ENCODE measurements at regions not wholly inside any gene's neighbourhood (a gene's known extent, or its start where the extent isn't known, plus 50 kb on each side); places are given as distances from the start of the nearest gene placed in this dataset.

DNA sequence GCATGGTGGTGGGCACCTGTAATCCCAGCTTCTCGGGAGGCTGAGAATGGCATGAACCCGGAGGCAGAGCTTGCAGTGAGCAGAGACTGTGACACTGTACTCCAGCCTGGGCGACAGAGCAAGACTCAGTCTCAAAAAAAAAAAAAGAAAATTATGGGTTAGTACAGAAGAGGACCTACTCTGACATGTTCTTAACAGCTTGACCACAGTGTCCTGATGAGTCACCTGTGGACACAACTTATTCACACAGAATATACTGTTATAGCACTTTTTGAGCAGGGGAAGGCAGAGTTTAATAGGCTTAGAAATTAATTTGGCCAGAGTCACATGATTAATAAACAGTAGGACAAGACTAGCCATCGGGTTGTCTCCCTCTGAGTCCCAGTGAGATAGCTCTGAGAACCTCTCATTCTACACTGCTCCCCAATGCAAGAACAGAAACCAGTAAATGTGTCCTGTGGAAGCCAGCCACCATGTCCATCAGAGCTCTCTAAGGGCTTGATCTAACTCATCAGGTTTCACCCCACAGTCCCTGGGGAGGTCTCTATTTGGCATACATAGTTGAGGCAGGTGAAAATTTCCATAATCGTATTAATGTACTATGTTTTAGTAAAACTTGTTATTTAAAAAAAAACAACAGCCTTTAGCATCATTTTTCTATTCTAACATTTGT is 1077.9 kb upstream of the C9orf72 start:
- H3K27ac Mint-ChIP-seq, result no peak overlapping the region
- H3K4me3 Mint-ChIP-seq, result no peak overlapping the region
- H3K36me3 Mint-ChIP-seq (ENCODE audit: low read depth), result no peaks in the 10 kb centered on the region
- no peaks in the 10 kb centered on the region for H3K27me3 Mint-ChIP-seq
- ChIA-PET POLR2A (no interaction called here), CTCF (no interaction called here)
- H3K4me1 Mint-ChIP-seq, result no peaks in the 10 kb centered on the region
- no peaks in the 10 kb centered on the region for H3K9me3 Mint-ChIP-seq
- DNase-seq, result no peak

DNA sequence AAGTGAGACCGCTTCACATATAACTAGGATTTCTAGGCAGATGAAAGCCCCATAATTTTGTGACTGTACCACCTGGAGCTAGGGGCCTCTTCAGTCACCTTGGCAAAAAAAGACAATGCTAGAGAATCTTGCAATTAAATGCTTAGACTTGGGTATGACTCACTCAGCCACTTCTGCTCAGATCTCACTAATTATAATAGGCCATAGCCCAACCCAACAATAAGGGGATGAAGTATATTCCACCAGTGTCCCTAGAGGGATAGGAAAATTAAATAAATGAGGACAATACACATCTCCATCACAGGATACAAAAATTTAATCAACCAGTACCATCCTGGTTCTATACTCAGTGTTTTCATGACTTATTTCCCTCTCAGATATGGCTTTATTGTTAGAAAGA is 1079.9 kb upstream of the C9orf72 start:
- no peaks in the 10 kb centered on the region for H3K27me3 Mint-ChIP-seq

DNA sequence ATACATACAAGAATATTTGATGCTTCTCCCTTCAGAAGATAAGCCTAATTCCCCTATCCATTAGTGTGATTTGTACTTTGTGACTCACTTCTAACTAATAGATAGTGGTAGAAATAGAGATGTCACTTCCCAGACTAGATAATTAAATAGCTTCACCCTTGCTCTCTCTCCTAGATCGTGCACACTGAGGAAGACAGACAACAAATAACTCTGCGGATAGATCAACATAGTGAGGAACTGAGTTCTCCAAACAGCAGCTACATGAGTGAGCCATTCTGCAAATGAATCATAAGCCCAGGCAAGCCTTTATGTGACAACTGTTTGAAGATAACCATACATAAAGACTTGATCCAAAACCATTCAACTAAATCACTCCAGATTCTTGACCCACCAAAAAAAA is 1083.4 kb upstream of the C9orf72 start:
- H3K4me1 Mint-ChIP-seq, result no peaks in the 10 kb centered on the region
- no peaks in the 10 kb centered on the region for H3K36me3 Mint-ChIP-seq (ENCODE audit: low read depth)
- CTCF ChIA-PET, result no interaction called here
- POLR2A ChIA-PET, result no interaction called here
- H3K27me3 Mint-ChIP-seq, result no peaks in the 10 kb centered on the region
- no peak for DNase-seq
- H3K4me3 Mint-ChIP-seq, result no peak overlapping the region
- peaks cover 2% of the 10 kb centered on the region for H3K9me3 Mint-ChIP-seq
- no peak overlapping the region for H3K27ac Mint-ChIP-seq

More for the DNA sequence above, 1079.9 kb upstream of the C9orf72 start:
- no peak for DNase-seq
- Mint-ChIP-seq H3K4me3 (no peak overlapping the region), H3K4me1 (no peaks in the 10 kb centered on the region), H3K9me3 (peaks cover 2% of the 10 kb centered on the region), H3K36me3 (ENCODE audit: low read depth) (no peaks in the 10 kb centered on the region), H3K27ac (no peak overlapping the region)
- POLR2A ChIA-PET, result no interaction called here
- CTCF ChIA-PET, result no interaction called here

DNA sequence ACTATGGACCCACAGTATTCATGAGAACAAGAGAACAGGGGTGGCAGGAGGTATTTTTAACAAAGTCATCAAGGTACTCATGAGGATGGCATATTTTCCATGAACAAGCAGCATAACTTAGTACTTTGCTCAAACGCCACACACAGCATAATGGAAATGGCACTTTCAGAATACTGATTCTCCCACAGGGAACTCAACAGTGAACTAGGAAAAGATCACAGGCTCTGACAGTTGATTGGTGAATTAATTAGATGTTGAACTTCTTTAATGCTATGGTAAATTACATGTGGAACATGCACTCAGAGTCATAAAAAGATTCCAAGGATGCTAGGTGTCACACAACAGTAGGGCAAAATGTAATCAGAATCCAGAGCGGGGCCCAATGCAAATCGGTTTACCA is 1088.6 kb upstream of the C9orf72 start:
- Mint-ChIP-seq H3K4me3 (no peak overlapping the region), H3K9me3 (no peaks in the 10 kb centered on the region), H3K27me3 (no peaks in the 10 kb centered on the region), H3K36me3 (ENCODE audit: low read depth) (no peaks in the 10 kb centered on the region), H3K27ac (no peak overlapping the region), H3K4me1 (no peaks in the 10 kb centered on the region)
- POLR2A ChIA-PET, result no interaction called here
- CTCF ChIA-PET, result no interaction called here
- DNase-seq, result no peak

DNA sequence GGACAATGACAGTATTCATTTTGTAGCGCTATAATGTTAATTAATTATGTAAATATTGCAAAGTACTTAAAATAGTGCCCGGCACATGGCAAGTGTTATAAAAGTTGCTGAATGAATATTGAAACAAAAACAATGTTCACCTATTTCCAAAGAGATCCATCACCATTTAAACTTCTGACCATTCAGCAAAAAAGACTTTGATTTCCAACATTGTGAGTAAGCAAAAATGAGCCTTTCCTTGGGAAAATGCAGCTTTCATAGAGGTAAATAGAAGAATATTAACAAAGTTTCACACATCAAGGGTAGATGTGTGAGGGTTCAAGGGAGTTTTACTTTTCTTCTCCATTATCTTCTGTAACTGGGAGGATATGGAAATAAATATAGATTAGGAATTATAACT is 1089.4 kb upstream of the C9orf72 start:
- Mint-ChIP-seq H3K27me3 (no peaks in the 10 kb centered on the region), H3K27ac (no peak overlapping the region), H3K4me1 (no peaks in the 10 kb centered on the region), H3K9me3 (no peaks in the 10 kb centered on the region), H3K36me3 (ENCODE audit: low read depth) (no peaks in the 10 kb centered on the region), H3K4me3 (no peak overlapping the region)
- POLR2A ChIA-PET, result no interaction called here
- CTCF ChIA-PET, result no interaction called here
- DNase-seq, result no peak

DNA sequence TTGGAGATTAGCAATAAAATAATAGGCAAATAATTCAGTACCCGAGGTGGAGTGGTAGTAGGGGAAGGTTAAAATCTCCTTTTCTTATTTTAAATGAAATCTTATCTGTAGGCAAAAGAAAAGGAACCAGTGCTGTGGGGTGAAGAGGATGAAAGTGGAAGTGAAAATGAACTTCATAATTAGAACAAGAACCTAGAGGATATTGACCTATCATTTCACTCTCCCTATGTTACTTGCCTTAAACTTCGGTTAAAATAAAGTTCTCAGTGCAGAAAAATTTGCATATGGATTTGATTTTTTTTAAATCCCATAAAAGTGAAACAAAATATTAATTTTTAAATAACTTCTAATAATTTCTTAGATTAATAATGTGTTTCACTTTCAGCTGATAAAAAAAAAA is 1094.9 kb upstream of the C9orf72 start:
- ChIA-PET POLR2A (no interaction called here), CTCF (no interaction called here)
- Mint-ChIP-seq H3K9me3 (no peaks in the 10 kb centered on the region), H3K4me3 (no peak overlapping the region), H3K4me1 (no peaks in the 10 kb centered on the region), H3K27me3 (no peaks in the 10 kb centered on the region), H3K36me3 (ENCODE audit: low read depth) (no peaks in the 10 kb centered on the region), H3K27ac (no peak overlapping the region)
- no peak for DNase-seq

- H3K27me3 Mint-ChIP-seq, result no peaks in the 10 kb centered on the region
- H3K27ac Mint-ChIP-seq, result no peak overlapping the region
- H3K4me1 Mint-ChIP-seq, result no peaks in the 10 kb centered on the region
- H3K4me3 Mint-ChIP-seq, result no peak overlapping the region
- ChIA-PET POLR2A (no interaction called here), CTCF (no interaction called here)
- DNase-seq, result no peak
- no peaks in the 10 kb centered on the region for H3K36me3 Mint-ChIP-seq (ENCODE audit: low read depth)
- H3K9me3 Mint-ChIP-seq, result no peaks in the 10 kb centered on the region
Observed at GRCh38 chr9:28671000-28671399, 1097.7 kb upstream of the C9orf72 start.

GRCh38 chr9:28678097-28678496 is 1104.8 kb upstream of the C9orf72 start:
- Mint-ChIP-seq H3K4me1 (no peaks in the 10 kb centered on the region), H3K27me3 (no peaks in the 10 kb centered on the region), H3K27ac (no peak overlapping the region), H3K4me3 (no peak overlapping the region), H3K9me3 (no peaks in the 10 kb centered on the region), H3K36me3 (ENCODE audit: low read depth) (no peaks in the 10 kb centered on the region)
- DNase-seq, result no peak
- ChIA-PET CTCF (no interaction called here), POLR2A (no interaction called here)

- H3K36me3 Mint-ChIP-seq (ENCODE audit: low read depth), result no peaks in the 10 kb centered on the region
- DNase-seq, result no peak
- H3K4me3 Mint-ChIP-seq, result no peak overlapping the region
- no peak overlapping the region for H3K27ac Mint-ChIP-seq
- ChIA-PET CTCF (no interaction called here), POLR2A (no interaction called here)
- peaks cover 2% of the 10 kb centered on the region for H3K9me3 Mint-ChIP-seq
- H3K27me3 Mint-ChIP-seq, result no peaks in the 10 kb centered on the region
- no peaks in the 10 kb centered on the region for H3K4me1 Mint-ChIP-seq
Observed at GRCh38 chr9:28688172-28688571, 1114.9 kb upstream of the C9orf72 start.

GRCh38 chr9:28692012-28692411 is 1118.7 kb upstream of the C9orf72 start:
- POLR2A ChIA-PET, result no interaction called here
- no peaks in the 10 kb centered on the region for H3K36me3 Mint-ChIP-seq (ENCODE audit: low read depth)
- no peak overlapping the region for H3K27ac Mint-ChIP-seq
- no peak for DNase-seq
- CTCF ChIA-PET, result no interaction called here
- peaks cover 2% of the 10 kb centered on the region for H3K9me3 Mint-ChIP-seq
- H3K4me1 Mint-ChIP-seq, result no peaks in the 10 kb centered on the region
- no peaks in the 10 kb centered on the region for H3K27me3 Mint-ChIP-seq
- H3K4me3 Mint-ChIP-seq, result no peak overlapping the region

DNA sequence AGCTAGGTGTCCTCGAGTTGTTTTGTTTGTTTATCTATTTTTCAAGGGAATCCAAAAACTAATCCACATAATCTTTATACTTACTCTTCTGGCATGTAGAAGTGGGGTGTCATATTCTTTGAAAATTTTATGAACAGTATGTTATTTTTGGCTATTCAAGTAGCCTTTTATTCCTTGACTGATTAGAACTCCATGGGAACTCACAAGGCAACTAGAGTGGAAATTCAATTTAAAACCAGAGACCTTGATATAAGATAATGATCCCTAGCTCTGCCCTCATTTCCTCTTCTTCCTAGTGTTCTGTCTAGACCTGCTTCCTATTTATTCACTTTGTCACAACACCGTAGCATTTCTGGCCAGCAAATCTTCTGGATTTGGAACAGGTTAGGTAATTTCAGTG is 1123.7 kb upstream of the C9orf72 start:
- no peaks in the 10 kb centered on the region for H3K27me3 Mint-ChIP-seq
- DNase-seq, result no peak
- H3K36me3 Mint-ChIP-seq (ENCODE audit: low read depth), result no peaks in the 10 kb centered on the region
- no peak overlapping the region for H3K27ac Mint-ChIP-seq
- H3K4me3 Mint-ChIP-seq, result no peak overlapping the region
- peaks cover 12% of the 10 kb centered on the region for H3K9me3 Mint-ChIP-seq
- ChIA-PET POLR2A (no interaction called here), CTCF (no interaction called here)
- no peaks in the 10 kb centered on the region for H3K4me1 Mint-ChIP-seq

DNA sequence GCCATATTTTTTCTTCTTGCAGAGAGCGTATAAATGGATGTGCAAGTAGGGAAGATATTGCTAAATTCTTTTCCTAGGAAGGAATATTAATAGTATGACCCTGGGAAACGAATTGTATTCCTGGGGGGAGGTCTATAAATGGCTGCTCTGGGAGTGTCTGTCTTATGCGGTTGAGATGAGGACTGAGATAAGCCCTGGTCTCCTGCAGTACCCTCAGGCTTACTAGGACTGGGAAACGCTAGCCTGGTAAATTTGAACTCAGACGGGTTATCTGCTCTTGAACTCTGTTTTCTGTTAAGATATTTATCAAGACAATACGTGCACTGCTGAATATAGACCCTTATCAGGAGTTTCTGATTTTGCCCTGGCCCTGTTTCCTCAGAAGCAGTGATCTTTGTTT is 1126.4 kb upstream of the C9orf72 start:
- Mint-ChIP-seq H3K27me3 (no peaks in the 10 kb centered on the region), H3K4me1 (no peaks in the 10 kb centered on the region), H3K27ac (no peak overlapping the region), H3K36me3 (ENCODE audit: low read depth) (no peaks in the 10 kb centered on the region), H3K9me3 (peaks cover 16% of the 10 kb centered on the region), H3K4me3 (no peak overlapping the region)
- POLR2A ChIA-PET, result no interaction called here
- CTCF ChIA-PET, result no interaction called here
- no peak for DNase-seq

- Mint-ChIP-seq H3K27ac (no peak overlapping the region), H3K4me3 (no peak overlapping the region), H3K36me3 (ENCODE audit: low read depth) (no peaks in the 10 kb centered on the region), H3K27me3 (no peaks in the 10 kb centered on the region), H3K4me1 (no peaks in the 10 kb centered on the region), H3K9me3 (peaks cover 6% of the 10 kb centered on the region)
- POLR2A ChIA-PET, result no interaction called here
- DNase-seq, result no peak
- CTCF ChIA-PET, result no interaction called here
Observed at GRCh38 chr9:28707616-28708015, 1134.3 kb upstream of the C9orf72 start.

GRCh38 chr9:28714188-28714587 is 1140.9 kb upstream of the C9orf72 start:
- ChIA-PET CTCF (no interaction called here), POLR2A (no interaction called here)
- Mint-ChIP-seq H3K4me1 (no peaks in the 10 kb centered on the region), H3K9me3 (no peaks in the 10 kb centered on the region), H3K4me3 (no peak overlapping the region), H3K27ac (no peak overlapping the region), H3K36me3 (ENCODE audit: low read depth) (no peaks in the 10 kb centered on the region), H3K27me3 (no peaks in the 10 kb centered on the region)
- no peak for DNase-seq

Data from activated CD4-positive, alpha-beta T cell treated with anti-CD3 and anti-CD28 coated beads, Interleukin-2, amount 10 ng/mL, durations not matched to agents 7 days and 5 days (primary cell).